ENCODE measurements at regions not wholly inside any gene's neighbourhood (a gene's known extent, or its start where the extent isn't known, plus 50 kb on each side); places are given as distances from the start of the nearest gene placed in this dataset.
"Not testable (repeated sequence)": the region's sequence is repeated elsewhere in the genome, so short reads cannot be mapped to it uniquely, and the experiment has no call there.

GRCh38 chr5:105134328-105134727, 1571.7 kb upstream of the NUDT12 start:
- no peaks in the 10 kb centered on the region for H3K27me3 ChIP-seq (ENCODE audit: insufficient read depth, low read length)
- no peaks in the 10 kb centered on the region for H3K4me1 ChIP-seq (ENCODE audit: insufficient read depth, low read length)
- no peaks in the 10 kb centered on the region for H3K36me3 ChIP-seq (ENCODE audit: insufficient read depth, low read length)
- H3K27ac ChIP-seq (ENCODE audit: low read depth, low read length), result no peak overlapping the region
- no peak overlapping the region for H3K4me3 ChIP-seq (ENCODE audit: low read length)
- no peak overlapping the region for H3K9ac ChIP-seq (ENCODE audit: low read depth, low read length)
- no peaks in the 10 kb centered on the region for H3K9me3 ChIP-seq (ENCODE audit: insufficient read depth, low read depth, low read length)

DNA sequence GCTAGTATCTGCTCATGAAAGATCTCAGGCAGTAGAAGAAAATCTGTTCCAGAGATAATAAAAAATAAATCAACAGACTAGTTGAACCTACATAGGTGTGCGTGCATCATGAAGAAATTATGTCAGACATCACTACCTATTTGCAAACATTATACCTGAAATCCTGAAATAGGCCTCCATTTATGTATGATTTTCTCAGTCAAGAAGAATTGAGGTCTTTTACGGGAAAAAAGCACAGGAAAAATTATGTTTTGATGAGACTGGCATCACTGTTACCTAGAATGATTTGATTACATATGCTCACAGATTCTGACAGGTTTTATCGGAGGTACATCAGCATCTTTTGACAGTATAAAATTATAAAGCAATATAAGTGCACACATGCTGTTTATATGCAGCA, 1570.5 kb upstream of the NUDT12 start:
- WGBS, result 94% methylated on average over 3 of the region's 3 CpGs
- Histone ChIP-seq H3K4me3 (ENCODE audit: low read length) (no peak overlapping the region), H3K9me3 (ENCODE audit: insufficient read depth, low read depth, low read length) (no peaks in the 10 kb centered on the region), H3K4me1 (ENCODE audit: insufficient read depth, low read length) (no peaks in the 10 kb centered on the region), H3K9ac (ENCODE audit: low read depth, low read length) (no peak overlapping the region), H3K27ac (ENCODE audit: low read depth, low read length) (no peak overlapping the region), H3K36me3 (ENCODE audit: insufficient read depth, low read length) (no peaks in the 10 kb centered on the region), H3K27me3 (ENCODE audit: insufficient read depth, low read length) (no peaks in the 10 kb centered on the region)

- no peaks in the 10 kb centered on the region for H3K36me3 ChIP-seq (ENCODE audit: insufficient read depth, low read length)
- no peaks in the 10 kb centered on the region for H3K9me3 ChIP-seq (ENCODE audit: insufficient read depth, low read depth, low read length)
- no peaks in the 10 kb centered on the region for H3K27me3 ChIP-seq (ENCODE audit: insufficient read depth, low read length)
- no peak overlapping the region for H3K27ac ChIP-seq (ENCODE audit: low read depth, low read length)
- 100% methylated on average over 1 of the region's 1 CpG for WGBS
- H3K4me1 ChIP-seq (ENCODE audit: insufficient read depth, low read length), result no peaks in the 10 kb centered on the region
- no peak overlapping the region for H3K9ac ChIP-seq (ENCODE audit: low read depth, low read length)
- no peak overlapping the region for H3K4me3 ChIP-seq (ENCODE audit: low read length)
Observed at GRCh38 chr5:105132581-105132980, 1570.0 kb upstream of the NUDT12 start.

DNA sequence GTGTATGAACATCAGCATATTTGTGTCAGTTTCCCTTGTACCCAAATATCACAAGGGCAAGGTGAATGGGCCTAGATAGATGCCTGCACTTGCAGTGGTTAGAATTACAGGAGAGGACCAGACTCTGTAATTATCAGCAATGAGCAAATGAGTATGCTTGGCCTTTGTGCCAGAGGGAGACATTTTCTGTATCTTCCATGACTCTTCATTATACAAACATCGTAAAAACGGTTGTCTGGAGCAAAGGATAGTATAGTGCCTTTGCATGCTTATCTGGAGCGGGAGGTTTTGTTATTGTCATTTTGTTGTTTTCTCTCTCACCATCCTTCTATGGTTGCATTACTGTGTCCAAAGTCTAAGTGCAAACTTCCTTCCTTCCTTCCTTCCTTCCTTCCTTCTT, 1568.5 kb upstream of the NUDT12 start:
- H3K27me3 ChIP-seq (ENCODE audit: insufficient read depth, low read length), result no peaks in the 10 kb centered on the region
- H3K9me3 ChIP-seq (ENCODE audit: insufficient read depth, low read depth, low read length), result no peaks in the 10 kb centered on the region
- H3K4me1 ChIP-seq (ENCODE audit: insufficient read depth, low read length), result no peaks in the 10 kb centered on the region
- H3K9ac ChIP-seq (ENCODE audit: low read depth, low read length), result no peak overlapping the region
- no CpG with 5 or more reads among the region's 3 CpGs for whole genome bisulfite sequencing
- no peak overlapping the region for H3K4me3 ChIP-seq (ENCODE audit: low read length)
- no peak overlapping the region for H3K27ac ChIP-seq (ENCODE audit: low read depth, low read length)
- H3K36me3 ChIP-seq (ENCODE audit: insufficient read depth, low read length), result no peaks in the 10 kb centered on the region

DNA sequence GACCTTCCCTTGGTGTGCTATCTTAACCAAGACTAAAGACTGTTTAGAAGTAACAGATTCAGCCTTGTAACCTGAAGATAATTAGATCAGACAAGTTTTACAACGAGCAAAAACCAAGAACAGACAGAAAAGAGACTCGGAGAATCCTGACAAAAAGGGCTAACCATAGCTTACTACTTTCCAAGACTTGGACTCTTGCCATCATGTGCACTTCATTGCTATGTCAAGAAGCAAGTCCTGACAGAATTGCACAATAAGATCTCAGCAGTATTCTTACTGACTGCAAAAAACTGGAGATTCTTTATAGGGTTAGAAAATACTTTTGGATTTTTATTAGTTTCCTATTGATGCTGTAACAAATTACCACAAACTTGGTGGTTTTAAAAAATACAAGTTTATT, 1539.0 kb upstream of the NUDT12 start:
- H3K4me3 ChIP-seq (ENCODE audit: low read length), result no peak overlapping the region
- no peak overlapping the region for H3K9ac ChIP-seq (ENCODE audit: low read depth, low read length)
- no peak overlapping the region for H3K27ac ChIP-seq (ENCODE audit: low read depth, low read length)
- H3K36me3 ChIP-seq (ENCODE audit: insufficient read depth, low read length), result no peaks in the 10 kb centered on the region
- no peaks in the 10 kb centered on the region for H3K4me1 ChIP-seq (ENCODE audit: insufficient read depth, low read length)
- 90% methylated on average over 2 of the region's 2 CpGs for WGBS
- no peaks in the 10 kb centered on the region for H3K27me3 ChIP-seq (ENCODE audit: insufficient read depth, low read length)
- H3K9me3 ChIP-seq (ENCODE audit: insufficient read depth, low read depth, low read length), result no peaks in the 10 kb centered on the region

GRCh38 chr5:105088961-105089360, 1526.4 kb upstream of the NUDT12 start:
- Histone ChIP-seq H3K4me1 (ENCODE audit: insufficient read depth, low read length) (no peaks in the 10 kb centered on the region), H3K36me3 (ENCODE audit: insufficient read depth, low read length) (no peaks in the 10 kb centered on the region), H3K27me3 (ENCODE audit: insufficient read depth, low read length) (no peaks in the 10 kb centered on the region), H3K9ac (ENCODE audit: low read depth, low read length) (no peak overlapping the region), H3K27ac (ENCODE audit: low read depth, low read length) (no peak overlapping the region), H3K9me3 (ENCODE audit: insufficient read depth, low read depth, low read length) (peaks cover 15% of the 10 kb centered on the region; the same call in 1 of the 2 replicates), H3K4me3 (ENCODE audit: low read length) (no peak overlapping the region)
- 92% methylated on average over 2 of the region's 2 CpGs for WGBS

DNA sequence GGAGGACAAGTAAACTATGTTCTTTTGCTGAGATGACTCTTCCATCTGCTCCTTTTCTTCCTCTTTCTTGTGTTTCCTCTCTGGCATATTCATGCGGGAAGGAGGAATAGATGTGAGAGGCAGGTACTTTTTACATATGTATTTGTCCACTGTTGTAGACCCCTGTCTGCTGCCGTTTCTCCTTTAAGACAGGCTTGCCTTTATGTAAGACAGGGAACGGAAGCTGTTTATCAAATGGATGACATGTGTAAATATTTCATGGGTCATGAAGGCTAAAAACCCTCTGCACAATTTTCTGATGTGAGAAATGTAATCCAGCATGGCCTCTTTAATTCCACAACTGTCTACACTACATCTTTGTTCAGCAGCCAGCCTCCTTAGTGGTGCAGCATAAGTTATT, 1525.5 kb upstream of the NUDT12 start:
- Histone ChIP-seq H3K4me1 (ENCODE audit: insufficient read depth, low read length) (no peaks in the 10 kb centered on the region), H3K27ac (ENCODE audit: low read depth, low read length) (no peak overlapping the region), H3K4me3 (ENCODE audit: low read length) (no peak overlapping the region), H3K9me3 (ENCODE audit: insufficient read depth, low read depth, low read length) (peaks cover 7% of the 10 kb centered on the region; the same call in 1 of the 2 replicates), H3K9ac (ENCODE audit: low read depth, low read length) (no peak overlapping the region), H3K27me3 (ENCODE audit: insufficient read depth, low read length) (no peaks in the 10 kb centered on the region), H3K36me3 (ENCODE audit: insufficient read depth, low read length) (no peaks in the 10 kb centered on the region)
- 97% methylated on average over 3 of the region's 3 CpGs for WGBS

DNA sequence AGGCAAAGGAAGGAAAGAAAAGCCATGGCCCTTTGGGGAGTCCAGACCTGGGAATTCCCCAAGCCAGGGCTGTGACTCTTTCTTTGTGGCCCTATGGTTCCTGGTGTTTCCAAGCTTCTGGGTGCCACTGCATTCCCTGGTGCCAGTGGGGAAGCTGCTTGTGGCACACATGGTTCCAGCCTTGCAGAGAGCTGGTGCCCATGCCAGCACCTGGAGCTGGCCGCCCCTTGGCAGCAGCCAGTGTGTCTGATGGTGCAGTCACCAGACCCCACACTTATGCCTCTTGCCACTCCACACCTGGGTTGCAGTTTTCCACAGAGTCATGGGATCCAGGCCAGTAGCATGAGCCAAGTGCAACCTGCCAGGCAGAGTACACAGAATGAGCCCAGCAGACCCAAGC, 1495.3 kb upstream of the NUDT12 start:
- H3K4me3 ChIP-seq (ENCODE audit: low read length), result no peak overlapping the region
- H3K27me3 ChIP-seq (ENCODE audit: insufficient read depth, low read length), result no peaks in the 10 kb centered on the region
- H3K4me1 ChIP-seq (ENCODE audit: insufficient read depth, low read length), result no peaks in the 10 kb centered on the region
- no peak overlapping the region for H3K9ac ChIP-seq (ENCODE audit: low read depth, low read length)
- 56% methylated on average over 1 of the region's 1 CpG for WGBS
- no peaks in the 10 kb centered on the region for H3K36me3 ChIP-seq (ENCODE audit: insufficient read depth, low read length)
- no peak overlapping the region for H3K27ac ChIP-seq (ENCODE audit: low read depth, low read length)
- peaks cover 27% of the 10 kb centered on the region for H3K9me3 ChIP-seq (ENCODE audit: insufficient read depth, low read depth, low read length)

GRCh38 chr5:105057001-105057436, 1494.4 kb upstream of the NUDT12 start:
- Histone ChIP-seq H3K36me3 (ENCODE audit: insufficient read depth, low read length) (no peaks in the 10 kb centered on the region), H3K27me3 (ENCODE audit: insufficient read depth, low read length) (no peaks in the 10 kb centered on the region), H3K9ac (ENCODE audit: low read depth, low read length) (no peak overlapping the region), H3K4me3 (ENCODE audit: low read length) (no peak overlapping the region), H3K9me3 (ENCODE audit: insufficient read depth, low read depth, low read length) (peaks cover 27% of the 10 kb centered on the region), H3K27ac (ENCODE audit: low read depth, low read length) (no peak overlapping the region), H3K4me1 (ENCODE audit: insufficient read depth, low read length) (no peaks in the 10 kb centered on the region)
- WGBS, result 93% methylated on average over 3 of the region's 3 CpGs

DNA sequence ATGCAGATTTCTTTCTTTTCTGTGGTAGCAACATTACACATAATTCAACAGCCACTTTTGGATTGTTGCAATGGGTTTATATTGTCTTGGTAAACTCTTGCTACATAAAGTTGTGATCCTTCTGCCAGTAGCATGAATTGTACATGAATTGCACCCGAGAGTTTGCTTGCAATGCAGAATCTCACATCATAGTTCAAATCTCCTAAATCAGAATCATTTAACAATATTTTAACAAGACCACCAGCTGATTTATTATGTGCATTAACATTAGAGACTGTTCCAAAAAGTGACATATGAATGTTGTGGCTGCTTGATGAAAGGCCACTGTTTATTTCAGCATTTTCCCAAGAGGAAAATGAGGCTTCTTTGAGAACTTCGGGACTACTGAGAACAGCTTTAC, 1491.8 kb upstream of the NUDT12 start:
- Histone ChIP-seq H3K9me3 (ENCODE audit: insufficient read depth, low read depth, low read length) (peaks cover 26% of the 10 kb centered on the region), H3K4me3 (ENCODE audit: low read length) (no peak overlapping the region), H3K9ac (ENCODE audit: low read depth, low read length) (no peak overlapping the region), H3K27ac (ENCODE audit: low read depth, low read length) (no peak overlapping the region), H3K36me3 (ENCODE audit: insufficient read depth, low read length) (no peaks in the 10 kb centered on the region), H3K4me1 (ENCODE audit: insufficient read depth, low read length) (no peaks in the 10 kb centered on the region), H3K27me3 (ENCODE audit: insufficient read depth, low read length) (no peaks in the 10 kb centered on the region)
- WGBS, result 100% methylated on average over 2 of the region's 2 CpGs

DNA sequence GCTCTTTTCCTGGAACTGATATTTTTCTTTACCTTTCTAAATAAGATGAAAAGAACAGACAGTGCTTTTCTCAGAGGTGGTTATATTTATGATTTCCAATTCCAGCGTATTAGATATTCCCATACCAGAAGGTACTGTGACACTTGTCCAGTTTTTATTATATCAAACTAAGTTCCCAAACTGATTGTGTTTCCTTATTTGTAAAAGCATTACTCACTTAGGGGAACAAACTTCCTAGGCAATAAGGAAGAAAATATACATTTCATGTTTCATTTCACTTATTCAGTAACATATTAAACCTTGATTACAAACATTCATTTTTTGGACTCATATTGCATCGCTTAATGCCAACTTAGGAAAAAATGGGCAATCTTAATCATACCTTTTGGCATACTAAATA, 1480.0 kb upstream of the NUDT12 start:
- Histone ChIP-seq H3K9ac (ENCODE audit: low read depth, low read length) (no peak overlapping the region), H3K4me3 (ENCODE audit: low read length) (no peak overlapping the region), H3K27ac (ENCODE audit: low read depth, low read length) (no peak overlapping the region), H3K27me3 (ENCODE audit: insufficient read depth, low read length) (no peaks in the 10 kb centered on the region), H3K9me3 (ENCODE audit: insufficient read depth, low read depth, low read length) (no peaks in the 10 kb centered on the region), H3K4me1 (ENCODE audit: insufficient read depth, low read length) (no peaks in the 10 kb centered on the region), H3K36me3 (ENCODE audit: insufficient read depth, low read length) (no peaks in the 10 kb centered on the region)
- 98% methylated on average over 2 of the region's 2 CpGs for WGBS

- 95% methylated on average over 3 of the region's 3 CpGs for WGBS
- not testable (repeated sequence) for H3K9me3 ChIP-seq (ENCODE audit: insufficient read depth, low read depth, low read length); H3K4me3 ChIP-seq (ENCODE audit: low read length); H3K27me3 ChIP-seq (ENCODE audit: insufficient read depth, low read length); H3K9ac ChIP-seq (ENCODE audit: low read depth, low read length); H3K4me1 ChIP-seq (ENCODE audit: insufficient read depth, low read length); H3K36me3 ChIP-seq (ENCODE audit: insufficient read depth, low read length); H3K27ac ChIP-seq (ENCODE audit: low read depth, low read length)
Observed at GRCh38 chr5:105036814-105037213, 1474.2 kb upstream of the NUDT12 start.

Measured in HUES64 (cell line).